ENCODE measurements at regions not wholly inside any gene's neighbourhood (a gene's known extent, or its start where the extent isn't known, plus 50 kb on each side); places are given as distances from the start of the nearest gene placed in this dataset.

- no peak for ATAC-seq
- WGBS, 2 donors, result 91 to 94% methylated on average over 17 of the region's 17 CpGs
- DNase-seq, result no peak
Measured at GRCh38 chr1:42041031-42041430, 112.2 kb upstream of the GUCA2B start.

GRCh38 chr1:42040159-42040558, 113.1 kb upstream of the GUCA2B start:
- TF ChIP-seq CTCF (IDR thresholded peaks at IDR 0.05), result no peak
- 95 to 97% methylated on average over 14 of the region's 14 CpGs for WGBS, 2 donors
- intact Hi-C loops (cut with DNase I), result no loop called here
- Histone ChIP-seq H3K4me1 (peaks cover 0 to 12% (median 3%) of the 10 kb centered on the region in 9 donors), H3K36me3 (no peaks in the 10 kb centered on the region), H3K27me3 (no peaks in the 10 kb centered on the region), H3K9me3 (no peaks in the 10 kb centered on the region), H3K4me3 (no peak overlapping the region), H3K27ac (no peak overlapping the region)
- no peak for ATAC-seq
- no peak for DNase-seq

More at GRCh38 chr1:42041031-42041430, 112.2 kb upstream of the GUCA2B start:
- Histone ChIP-seq H3K4me3 (no peak overlapping the region), H3K4me1 (peaks cover 0 to 12% (median 3%) of the 10 kb centered on the region in 9 donors), H3K9me3 (no peaks in the 10 kb centered on the region), H3K27ac (no peak overlapping the region), H3K27me3 (no peaks in the 10 kb centered on the region), H3K36me3 (no peaks in the 10 kb centered on the region)
- intact Hi-C loops (cut with DNase I), result no loop called here
- TF ChIP-seq CTCF (IDR thresholded peaks at IDR 0.05), result no peak

- intact Hi-C loops (cut with DNase I), result loop anchor here in 6 of 10 donors (5.0 to 10.0 kb wide), 7 partner anchors 121 to 463 kb away; partner anchors contain the start of gene HIVEP3 (in 3 of the 6)
- WGBS, 2 donors, result 83 to 86% methylated on average over 4 of the region's 4 CpGs
- DNase-seq (no peak), ATAC-seq (no peak)
- no peak for TF ChIP-seq CTCF (IDR thresholded peaks at IDR 0.05)
- Histone ChIP-seq H3K27ac (no peak overlapping the region), H3K27me3 (no peaks in the 10 kb centered on the region), H3K4me3 (no peak overlapping the region), H3K36me3 (no peaks in the 10 kb centered on the region), H3K4me1 (peaks cover 0 to 20% (median 12%) of the 10 kb centered on the region in 9 donors), H3K9me3 (no peaks in the 10 kb centered on the region)
Measured at GRCh38 chr1:42038261-42038660, 114.9 kb upstream of the GUCA2B start.

- H3K4me1 ChIP-seq, result peaks cover 0 to 17% (median 12%) of the 10 kb centered on the region in 9 donors
- DNase-seq (no peak), ATAC-seq (no peak)
- H3K27ac ChIP-seq, result no peak overlapping the region
- H3K9me3 ChIP-seq, result no peaks in the 10 kb centered on the region
- intact Hi-C loops (cut with DNase I), result loop anchor here in 6 of 10 donors (5.0 to 10.0 kb wide), 7 partner anchors 120 to 463 kb away; partner anchors contain the start of gene HIVEP3 (in 3 of the 6)
- H3K4me3 ChIP-seq, result no peak overlapping the region
- no peak for TF ChIP-seq CTCF (IDR thresholded peaks at IDR 0.05)
- H3K27me3 ChIP-seq, result no peaks in the 10 kb centered on the region
- H3K36me3 ChIP-seq, result no peaks in the 10 kb centered on the region
- 63 to 69% methylated on average over 3 of the region's 3 CpGs for WGBS, 2 donors
Measured at GRCh38 chr1:42037586-42037985, 115.6 kb upstream of the GUCA2B start.

Data from heart right ventricle (tissue), 16 donors.